HL-60 (cell line): ENCODE measurements at regions not wholly inside any gene's neighbourhood (a gene's known extent, or its start where the extent isn't known, plus 50 kb on each side); places are given as distances from the start of the nearest gene placed in this dataset.

ENCODE experiments used
- POLR2AphosphoS5 ChIP-seq: IDR thresholded peaks from 2 replicates; pipeline ENCODE4 v1.6.1; 2012; ENCODE audit warnings: low read depth
- SPI1 ChIP-seq: IDR thresholded peaks from 2 replicates; pipeline ENCODE4 v1.6.1; 2012; ENCODE audit warnings: low read depth, mild to moderate bottlenecking, borderline replicate concordance
- TF ChIP-seq, protein P1 (sequence below): IDR thresholded peaks from one replicate; pipeline ENCODE4 v1.5.1; 2011; ENCODE audit warnings: low read length, control low read depth, inconsistent platforms; ENCODE audit not compliant: insufficient read depth
- TF ChIP-seq, protein P2 (sequence below): IDR thresholded peaks from 2 replicates; pipeline ENCODE4 v1.6.1; 2012; ENCODE audit warnings: low read depth; ENCODE audit not compliant: insufficient replicate concordance

DNA sequence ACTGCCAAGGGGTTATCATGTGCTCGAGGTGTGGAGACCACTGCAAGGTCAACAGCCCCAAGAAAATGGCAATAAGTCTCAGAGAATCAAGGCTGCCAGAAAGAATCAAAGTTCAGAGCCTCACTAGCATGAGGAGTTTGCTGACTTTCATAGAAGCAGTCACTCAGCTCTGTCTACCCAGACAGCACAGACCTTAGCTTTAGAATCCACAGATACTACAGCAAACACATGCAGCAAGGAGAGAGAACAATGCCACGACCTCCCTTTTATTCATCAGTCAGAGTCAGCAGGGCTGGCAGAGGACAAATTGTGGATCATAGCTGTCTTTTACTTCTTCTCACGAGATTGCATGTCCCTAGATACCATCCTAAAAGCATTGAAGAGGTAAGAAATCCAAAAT lies 121.3 kb downstream of the MBL2 start:
- TF ChIP-seq, protein P1, sequence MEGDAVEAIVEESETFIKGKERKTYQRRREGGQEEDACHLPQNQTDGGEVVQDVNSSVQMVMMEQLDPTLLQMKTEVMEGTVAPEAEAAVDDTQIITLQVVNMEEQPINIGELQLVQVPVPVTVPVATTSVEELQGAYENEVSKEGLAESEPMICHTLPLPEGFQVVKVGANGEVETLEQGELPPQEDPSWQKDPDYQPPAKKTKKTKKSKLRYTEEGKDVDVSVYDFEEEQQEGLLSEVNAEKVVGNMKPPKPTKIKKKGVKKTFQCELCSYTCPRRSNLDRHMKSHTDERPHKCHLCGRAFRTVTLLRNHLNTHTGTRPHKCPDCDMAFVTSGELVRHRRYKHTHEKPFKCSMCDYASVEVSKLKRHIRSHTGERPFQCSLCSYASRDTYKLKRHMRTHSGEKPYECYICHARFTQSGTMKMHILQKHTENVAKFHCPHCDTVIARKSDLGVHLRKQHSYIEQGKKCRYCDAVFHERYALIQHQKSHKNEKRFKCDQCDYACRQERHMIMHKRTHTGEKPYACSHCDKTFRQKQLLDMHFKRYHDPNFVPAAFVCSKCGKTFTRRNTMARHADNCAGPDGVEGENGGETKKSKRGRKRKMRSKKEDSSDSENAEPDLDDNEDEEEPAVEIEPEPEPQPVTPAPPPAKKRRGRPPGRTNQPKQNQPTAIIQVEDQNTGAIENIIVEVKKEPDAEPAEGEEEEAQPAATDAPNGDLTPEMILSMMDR, result no peak
- TF ChIP-seq, protein P2, sequence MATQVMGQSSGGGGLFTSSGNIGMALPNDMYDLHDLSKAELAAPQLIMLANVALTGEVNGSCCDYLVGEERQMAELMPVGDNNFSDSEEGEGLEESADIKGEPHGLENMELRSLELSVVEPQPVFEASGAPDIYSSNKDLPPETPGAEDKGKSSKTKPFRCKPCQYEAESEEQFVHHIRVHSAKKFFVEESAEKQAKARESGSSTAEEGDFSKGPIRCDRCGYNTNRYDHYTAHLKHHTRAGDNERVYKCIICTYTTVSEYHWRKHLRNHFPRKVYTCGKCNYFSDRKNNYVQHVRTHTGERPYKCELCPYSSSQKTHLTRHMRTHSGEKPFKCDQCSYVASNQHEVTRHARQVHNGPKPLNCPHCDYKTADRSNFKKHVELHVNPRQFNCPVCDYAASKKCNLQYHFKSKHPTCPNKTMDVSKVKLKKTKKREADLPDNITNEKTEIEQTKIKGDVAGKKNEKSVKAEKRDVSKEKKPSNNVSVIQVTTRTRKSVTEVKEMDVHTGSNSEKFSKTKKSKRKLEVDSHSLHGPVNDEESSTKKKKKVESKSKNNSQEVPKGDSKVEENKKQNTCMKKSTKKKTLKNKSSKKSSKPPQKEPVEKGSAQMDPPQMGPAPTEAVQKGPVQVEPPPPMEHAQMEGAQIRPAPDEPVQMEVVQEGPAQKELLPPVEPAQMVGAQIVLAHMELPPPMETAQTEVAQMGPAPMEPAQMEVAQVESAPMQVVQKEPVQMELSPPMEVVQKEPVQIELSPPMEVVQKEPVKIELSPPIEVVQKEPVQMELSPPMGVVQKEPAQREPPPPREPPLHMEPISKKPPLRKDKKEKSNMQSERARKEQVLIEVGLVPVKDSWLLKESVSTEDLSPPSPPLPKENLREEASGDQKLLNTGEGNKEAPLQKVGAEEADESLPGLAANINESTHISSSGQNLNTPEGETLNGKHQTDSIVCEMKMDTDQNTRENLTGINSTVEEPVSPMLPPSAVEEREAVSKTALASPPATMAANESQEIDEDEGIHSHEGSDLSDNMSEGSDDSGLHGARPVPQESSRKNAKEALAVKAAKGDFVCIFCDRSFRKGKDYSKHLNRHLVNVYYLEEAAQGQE, result no peak
- TF ChIP-seq POLR2AphosphoS5 (no peak), SPI1 (no peak)
